ENCODE measurements at regions not wholly inside any gene's neighbourhood (a gene's known extent, or its start where the extent isn't known, plus 50 kb on each side); places are given as distances from the start of the nearest gene placed in this dataset.

DNA sequence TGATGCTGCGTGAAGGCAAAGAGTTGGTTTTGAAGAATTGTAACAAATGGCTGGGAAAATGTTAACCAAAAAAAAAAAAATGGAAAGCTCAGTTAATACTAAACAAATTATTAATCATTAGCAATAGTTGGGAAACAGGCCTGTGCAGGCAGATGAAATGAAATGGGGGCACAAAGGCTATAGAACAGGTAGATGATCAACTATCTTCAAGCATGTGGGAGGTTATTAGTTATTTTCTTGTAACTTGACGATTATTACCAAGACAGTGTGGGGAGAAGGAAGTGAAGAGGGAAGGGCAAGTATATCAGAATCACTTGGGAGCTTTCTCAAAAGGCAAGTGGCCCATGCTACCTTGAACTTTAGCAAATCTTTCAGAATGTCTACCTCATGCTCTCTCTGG, 351.9 kb downstream of the BCOR start:
- intact Hi-C loops (cut with micrococcal nuclease): no loop called here
- Mint-ChIP-seq H3K27ac (no peak overlapping the region), H3K36me3 (ENCODE audit: low read depth) (no peaks in the 10 kb centered on the region), H3K4me1 (ENCODE audit: low read depth) (peaks cover 34% of the 10 kb centered on the region), H3K27me3 (no peaks in the 10 kb centered on the region), H3K4me3 (no peak overlapping the region), H3K9me3 (no peaks in the 10 kb centered on the region)

DNA sequence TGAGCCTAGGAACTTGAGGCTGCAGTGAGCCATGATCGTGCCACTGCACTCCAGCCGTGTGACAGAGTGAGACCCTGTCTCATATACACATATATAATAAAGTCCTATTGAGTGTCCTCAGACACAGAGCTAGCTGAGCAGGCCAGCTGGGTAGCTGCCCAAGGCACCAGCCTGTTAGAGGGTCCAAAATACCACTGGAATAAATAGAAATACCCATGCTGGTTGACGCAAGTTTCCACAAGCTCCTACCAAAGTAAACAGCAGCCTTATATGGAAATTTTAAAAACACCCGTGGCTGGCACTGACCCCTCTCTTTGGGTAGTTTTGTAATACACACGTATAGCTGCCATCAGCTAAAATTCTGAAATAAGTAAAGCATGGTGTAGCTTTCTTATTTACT, 348.6 kb downstream of the BCOR start:
- H3K4me3 Mint-ChIP-seq: no peak overlapping the region

DNA sequence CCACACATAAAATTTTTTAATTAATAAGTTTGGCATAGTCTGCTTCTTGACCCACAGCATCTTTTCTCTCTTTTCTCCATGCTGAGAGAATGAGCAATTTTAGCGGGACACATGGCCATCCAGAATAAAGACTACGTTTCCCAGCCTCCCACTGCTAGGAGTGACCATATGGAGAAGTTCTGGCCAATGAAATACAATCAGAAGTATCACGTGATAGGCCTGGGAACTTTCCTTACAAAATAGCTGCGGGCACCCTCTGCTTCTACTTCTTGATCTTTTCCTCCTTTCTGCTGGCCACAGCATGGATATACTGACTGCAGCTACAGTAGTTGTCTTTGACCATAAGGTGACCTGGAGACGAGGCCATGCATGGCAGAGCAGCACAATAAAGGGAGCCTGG, 348.0 kb downstream of the BCOR start:
- H3K9me3 Mint-ChIP-seq: no peaks in the 10 kb centered on the region
- H3K27ac Mint-ChIP-seq: no peak overlapping the region
- H3K27me3 Mint-ChIP-seq: no peaks in the 10 kb centered on the region
- intact Hi-C loops (cut with micrococcal nuclease): no loop called here
- H3K36me3 Mint-ChIP-seq (ENCODE audit: low read depth): no peaks in the 10 kb centered on the region
- peaks cover 47% of the 10 kb centered on the region for H3K4me1 Mint-ChIP-seq (ENCODE audit: low read depth)
- H3K4me3 Mint-ChIP-seq: no peak overlapping the region

More for the DNA sequence above, 348.6 kb downstream of the BCOR start:
- Mint-ChIP-seq H3K4me1 (ENCODE audit: low read depth) (peaks cover 48% of the 10 kb centered on the region), H3K9me3 (no peaks in the 10 kb centered on the region), H3K36me3 (ENCODE audit: low read depth) (no peaks in the 10 kb centered on the region), H3K27me3 (no peaks in the 10 kb centered on the region), H3K27ac (no peak overlapping the region)
- intact Hi-C loops (cut with micrococcal nuclease): no loop called here

DNA sequence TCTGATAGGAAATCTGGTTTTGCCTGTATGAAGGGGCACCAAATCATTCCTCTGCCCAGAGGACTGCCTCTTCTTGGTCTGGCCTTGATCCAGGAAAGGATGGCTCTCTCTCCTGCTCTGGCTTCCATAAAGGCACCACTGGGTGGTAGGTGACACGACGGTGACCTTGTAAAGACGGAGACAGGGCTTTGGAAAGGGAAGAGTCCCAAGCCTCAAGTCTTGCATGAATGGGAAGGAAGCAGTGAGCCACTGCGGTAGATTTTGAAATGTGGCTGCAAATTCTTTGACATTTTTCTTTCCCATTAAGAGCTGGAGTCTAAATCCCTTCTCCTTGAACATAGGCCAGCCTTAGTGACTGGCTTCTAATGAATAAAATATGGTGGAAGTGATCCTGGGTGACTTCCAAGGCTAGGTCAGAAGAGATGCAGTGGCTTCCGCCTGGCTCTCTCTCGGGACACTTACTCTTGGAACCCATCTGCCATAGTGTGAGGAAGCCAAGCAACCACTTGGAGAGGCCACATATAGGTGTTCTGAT, 347.4 kb downstream of the BCOR start:
- H3K27me3 Mint-ChIP-seq: no peaks in the 10 kb centered on the region
- H3K36me3 Mint-ChIP-seq (ENCODE audit: low read depth): no peaks in the 10 kb centered on the region
- no peak overlapping the region for H3K27ac Mint-ChIP-seq
- intact Hi-C loops (cut with micrococcal nuclease): no loop called here
- H3K4me3 Mint-ChIP-seq: no peak overlapping the region
- no peaks in the 10 kb centered on the region for H3K9me3 Mint-ChIP-seq
- peaks cover 43% of the 10 kb centered on the region for H3K4me1 Mint-ChIP-seq (ENCODE audit: low read depth)

DNA sequence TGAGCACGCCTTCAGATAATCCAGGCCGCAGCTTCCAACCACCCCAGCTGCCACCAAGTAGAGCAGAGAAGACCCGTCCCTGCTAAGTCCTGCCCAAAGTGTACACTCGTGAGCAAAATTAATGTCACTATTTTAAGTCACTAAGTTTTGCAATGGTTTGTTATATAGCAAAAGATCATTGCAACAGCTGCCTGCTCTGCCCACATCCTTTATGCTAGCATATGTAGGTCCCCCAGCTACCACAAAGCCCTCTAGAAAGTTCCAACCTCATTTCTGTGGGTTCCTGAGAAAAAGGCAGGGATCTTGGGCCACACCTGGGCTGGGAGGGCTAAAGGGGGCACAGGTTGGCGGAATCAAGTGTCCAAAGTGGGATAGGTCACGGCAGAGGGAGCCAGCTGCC, 346.9 kb downstream of the BCOR start:
- no peaks in the 10 kb centered on the region for H3K36me3 Mint-ChIP-seq (ENCODE audit: low read depth)
- no peaks in the 10 kb centered on the region for H3K27me3 Mint-ChIP-seq
- H3K9me3 Mint-ChIP-seq: no peaks in the 10 kb centered on the region
- H3K27ac Mint-ChIP-seq: no peak overlapping the region
- intact Hi-C loops (cut with micrococcal nuclease): no loop called here
- no peak overlapping the region for H3K4me3 Mint-ChIP-seq
- H3K4me1 Mint-ChIP-seq (ENCODE audit: low read depth): peaks cover 38% of the 10 kb centered on the region

DNA sequence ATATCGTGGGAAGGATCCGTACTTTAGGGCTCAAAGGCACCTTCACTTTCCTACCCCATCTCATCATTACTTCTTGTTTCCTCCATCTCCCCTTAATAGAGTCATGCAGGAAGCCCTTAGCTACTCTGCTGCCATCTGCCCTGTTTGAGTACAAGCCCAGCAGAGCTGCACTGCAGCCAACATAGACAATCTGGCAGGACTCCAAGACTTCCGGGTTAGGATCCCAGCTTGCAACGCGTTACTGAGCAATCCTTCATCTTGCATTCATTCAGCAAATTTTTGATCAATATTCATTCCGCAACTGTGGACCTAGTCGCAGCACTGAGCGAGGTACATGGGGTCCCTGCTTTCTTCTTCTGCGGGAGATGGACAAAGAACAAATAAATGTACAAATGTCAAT, 344.9 kb downstream of the BCOR start:
- Mint-ChIP-seq H3K27ac (peak overlapping the region; percentile 66), H3K9me3 (no peaks in the 10 kb centered on the region)

DNA sequence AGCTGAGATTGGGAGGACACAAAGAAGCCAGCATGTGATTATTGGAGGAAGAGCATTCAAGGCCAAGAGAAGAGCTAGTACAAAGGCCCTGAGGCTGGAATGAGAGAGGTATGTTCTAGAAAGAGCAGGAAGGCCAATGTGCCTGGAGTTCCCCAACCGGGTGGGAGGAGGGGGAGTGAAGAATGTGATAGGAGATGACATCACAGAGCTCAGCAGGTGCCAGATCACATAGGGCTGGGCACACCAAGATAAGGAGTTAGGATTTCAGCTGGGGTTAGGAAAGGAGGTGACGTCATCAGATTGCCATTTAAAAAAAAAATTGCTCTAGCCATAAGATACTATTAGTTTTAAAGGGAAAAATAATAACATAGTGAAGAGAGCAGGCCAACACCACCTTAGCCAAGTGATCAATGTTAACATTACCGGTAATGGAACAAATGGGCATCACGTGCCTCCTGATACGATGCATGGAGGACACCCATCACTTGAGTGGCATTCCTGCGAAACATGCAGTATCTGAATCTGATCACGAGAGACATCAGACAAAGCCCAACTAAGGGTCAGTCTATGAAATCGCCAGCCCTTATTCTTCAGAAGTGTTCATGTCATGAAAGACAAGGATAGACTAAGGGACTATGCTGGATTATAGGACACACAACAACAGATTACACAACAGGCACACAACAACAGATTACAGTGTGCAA, 344.3 kb downstream of the BCOR start:
- peaks cover 33% of the 10 kb centered on the region for H3K4me1 Mint-ChIP-seq (ENCODE audit: low read depth)

More for the DNA sequence above, 344.9 kb downstream of the BCOR start:
- Mint-ChIP-seq H3K36me3 (ENCODE audit: low read depth) (no peaks in the 10 kb centered on the region), H3K4me3 (no peak overlapping the region), H3K4me1 (ENCODE audit: low read depth) (peaks cover 33% of the 10 kb centered on the region), H3K27me3 (no peaks in the 10 kb centered on the region)
- intact Hi-C loops (cut with micrococcal nuclease): no loop called here

DNA sequence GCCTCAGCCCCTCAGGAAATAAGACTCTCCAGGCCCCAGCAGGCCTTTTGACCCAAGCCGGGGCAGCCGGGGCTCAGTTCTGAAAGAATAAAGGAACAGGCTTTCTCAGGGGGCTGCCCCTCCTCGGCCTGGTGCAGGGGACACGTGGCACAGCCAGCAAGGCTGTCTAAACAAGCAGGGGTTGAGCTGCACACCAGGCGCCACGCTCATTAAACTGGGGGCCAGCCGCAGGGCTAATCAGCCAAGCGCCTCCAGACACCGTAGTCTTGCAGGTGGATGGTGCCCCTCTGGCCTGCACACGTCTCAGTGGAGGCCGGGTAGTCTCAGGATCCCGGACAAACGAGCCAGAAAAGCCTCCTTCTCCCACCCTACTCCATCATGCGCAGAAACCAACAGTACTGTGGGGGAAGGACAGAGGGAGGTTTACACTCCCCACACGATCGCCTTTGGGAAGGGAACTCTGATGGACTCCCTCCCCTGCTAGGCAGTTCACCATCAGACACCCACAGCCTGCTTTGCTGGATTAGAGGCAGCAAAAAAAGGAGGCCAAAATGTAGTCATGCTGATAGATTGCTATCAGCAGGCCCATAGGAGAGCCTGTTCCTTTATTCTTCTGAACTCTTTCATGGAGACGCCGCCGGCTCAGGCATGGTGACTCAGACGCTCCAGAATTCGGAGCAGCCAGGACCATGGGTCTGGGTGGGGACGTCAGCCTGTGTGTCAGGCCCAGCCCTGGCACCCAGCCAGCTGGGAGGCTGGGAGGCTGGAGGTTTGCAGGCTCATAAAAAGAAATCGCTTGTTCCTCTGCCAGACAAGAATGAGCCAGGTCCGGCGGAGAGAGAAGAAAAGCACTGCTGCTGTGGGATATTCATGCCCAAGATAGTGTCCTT, 342.4 kb downstream of the BCOR start:
- peaks cover 1% of the 10 kb centered on the region for H3K27me3 Mint-ChIP-seq
- no peak overlapping the region for H3K4me3 Mint-ChIP-seq
- intact Hi-C loops (cut with micrococcal nuclease): no loop called here
- H3K27ac Mint-ChIP-seq: no peak overlapping the region
- H3K36me3 Mint-ChIP-seq (ENCODE audit: low read depth): no peaks in the 10 kb centered on the region
- H3K9me3 Mint-ChIP-seq: no peaks in the 10 kb centered on the region
- H3K4me1 Mint-ChIP-seq (ENCODE audit: low read depth): peaks cover 26% of the 10 kb centered on the region

More for the DNA sequence above, 344.3 kb downstream of the BCOR start:
- Mint-ChIP-seq H3K27ac (peak overlapping the region; percentile 66), H3K4me3 (no peak overlapping the region), H3K36me3 (ENCODE audit: low read depth) (no peaks in the 10 kb centered on the region), H3K27me3 (peaks cover 1% of the 10 kb centered on the region), H3K9me3 (no peaks in the 10 kb centered on the region)
- intact Hi-C loops (cut with micrococcal nuclease): no loop called here

DNA sequence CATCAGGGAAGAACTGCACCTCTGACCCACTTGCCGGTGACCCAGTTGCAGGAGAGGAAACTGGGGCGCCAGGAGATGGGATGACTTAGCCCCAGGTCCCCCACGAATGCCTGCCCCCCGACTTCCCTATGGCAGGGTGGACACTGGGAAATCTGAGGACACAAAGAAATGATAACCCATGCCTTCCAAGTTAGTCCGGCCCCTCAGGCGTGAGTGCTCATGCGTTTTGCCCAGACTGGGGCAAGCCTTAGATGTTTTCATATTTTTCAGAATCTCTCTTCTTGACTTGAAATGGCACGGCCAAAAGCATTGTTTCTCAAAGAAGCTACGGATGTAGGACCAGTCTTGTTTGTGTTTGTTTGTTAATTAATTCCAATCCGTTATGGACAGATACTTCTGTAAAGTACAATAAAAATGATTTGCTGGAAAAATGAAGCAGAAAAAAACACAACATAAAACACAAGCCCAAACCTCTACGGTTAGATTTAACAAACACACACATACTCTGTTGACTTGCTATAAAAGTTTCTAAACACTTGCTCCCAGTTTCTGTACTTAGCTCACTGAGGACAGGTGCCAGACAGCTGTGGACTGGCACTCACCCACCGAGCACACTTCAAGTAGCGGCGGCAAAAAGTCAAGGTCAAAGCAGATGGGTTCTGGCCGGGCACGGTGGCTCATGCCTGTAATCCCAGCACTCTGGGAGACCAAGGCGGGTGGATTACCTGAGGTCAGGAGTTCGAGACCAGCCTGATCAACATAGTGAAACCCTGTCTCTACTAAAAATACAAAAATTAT, 341.5 kb downstream of the BCOR start:
- Mint-ChIP-seq H3K27ac (no peak overlapping the region), H3K27me3 (peaks cover 1% of the 10 kb centered on the region), H3K36me3 (ENCODE audit: low read depth) (no peaks in the 10 kb centered on the region), H3K4me3 (no peak overlapping the region), H3K4me1 (ENCODE audit: low read depth) (peaks cover 17% of the 10 kb centered on the region), H3K9me3 (no peaks in the 10 kb centered on the region)
- intact Hi-C loops (cut with micrococcal nuclease): no loop called here

DNA sequence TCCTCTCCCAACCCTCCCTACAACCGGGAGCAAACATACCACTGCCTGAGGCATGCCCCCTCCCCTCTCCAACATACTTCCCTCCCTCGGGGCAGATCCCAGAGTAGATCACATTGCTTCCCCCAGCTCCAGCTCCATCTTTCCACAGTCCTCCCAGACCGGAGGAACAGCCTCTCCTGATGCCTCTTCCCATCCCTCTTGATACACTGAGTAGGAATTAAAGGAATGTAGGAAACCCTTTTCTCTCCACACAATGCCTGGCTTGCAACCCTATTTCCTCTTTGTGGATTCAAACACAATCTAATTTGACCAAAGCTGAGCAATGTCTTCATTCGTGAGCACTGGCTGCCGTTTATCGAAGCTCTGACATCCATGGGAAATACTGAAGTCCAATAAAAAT, 339.8 kb downstream of the BCOR start:
- Mint-ChIP-seq H3K9me3 (no peaks in the 10 kb centered on the region), H3K36me3 (ENCODE audit: low read depth) (no peaks in the 10 kb centered on the region), H3K4me1 (ENCODE audit: low read depth) (peaks cover 6% of the 10 kb centered on the region), H3K27ac (no peak overlapping the region), H3K27me3 (peaks cover 1% of the 10 kb centered on the region), H3K4me3 (no peak overlapping the region)
- intact Hi-C loops (cut with micrococcal nuclease): no loop called here

DNA sequence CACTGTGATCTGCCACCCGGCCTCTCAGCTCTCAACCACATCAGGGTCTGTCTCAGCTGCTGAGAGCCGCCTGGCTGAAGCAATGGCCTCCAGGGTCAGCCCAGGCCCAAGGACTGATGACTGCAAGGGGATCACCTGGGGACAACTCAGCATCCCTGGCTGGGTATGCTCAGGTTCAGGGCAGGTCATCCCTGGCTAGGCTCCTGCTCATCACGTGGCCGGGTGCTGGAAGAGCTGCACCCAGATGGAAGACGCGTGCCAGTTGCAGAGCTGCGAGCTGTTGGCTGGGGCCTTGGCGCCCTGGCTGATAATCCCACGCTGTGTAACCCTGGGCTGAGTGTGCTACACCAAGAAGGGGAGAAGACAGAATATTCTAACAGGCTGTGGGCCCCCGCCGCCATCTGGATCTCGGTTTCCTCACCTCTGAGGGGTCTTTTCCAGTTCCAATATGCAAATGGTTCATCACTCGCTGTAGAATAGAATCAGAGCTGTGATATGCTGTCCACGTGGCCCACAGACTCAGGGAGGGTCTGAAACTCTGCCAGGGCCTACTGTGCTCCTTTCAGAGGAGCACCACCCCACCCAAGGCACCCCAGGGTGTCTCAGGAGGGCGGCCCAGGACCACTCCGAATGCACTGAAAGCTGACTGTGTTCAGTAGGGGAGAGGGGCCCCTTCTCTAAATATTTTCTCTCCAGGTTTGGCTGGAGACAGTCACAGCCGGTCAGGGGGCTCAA, 338.8 kb downstream of the BCOR start:
- H3K27me3 Mint-ChIP-seq: peaks cover 1% of the 10 kb centered on the region
- H3K36me3 Mint-ChIP-seq (ENCODE audit: low read depth): no peaks in the 10 kb centered on the region
- H3K27ac Mint-ChIP-seq: no peak overlapping the region
- H3K4me3 Mint-ChIP-seq: no peak overlapping the region
- no peaks in the 10 kb centered on the region for H3K9me3 Mint-ChIP-seq
- H3K4me1 Mint-ChIP-seq (ENCODE audit: low read depth): no peaks in the 10 kb centered on the region
- intact Hi-C loops (cut with micrococcal nuclease): no loop called here

DNA sequence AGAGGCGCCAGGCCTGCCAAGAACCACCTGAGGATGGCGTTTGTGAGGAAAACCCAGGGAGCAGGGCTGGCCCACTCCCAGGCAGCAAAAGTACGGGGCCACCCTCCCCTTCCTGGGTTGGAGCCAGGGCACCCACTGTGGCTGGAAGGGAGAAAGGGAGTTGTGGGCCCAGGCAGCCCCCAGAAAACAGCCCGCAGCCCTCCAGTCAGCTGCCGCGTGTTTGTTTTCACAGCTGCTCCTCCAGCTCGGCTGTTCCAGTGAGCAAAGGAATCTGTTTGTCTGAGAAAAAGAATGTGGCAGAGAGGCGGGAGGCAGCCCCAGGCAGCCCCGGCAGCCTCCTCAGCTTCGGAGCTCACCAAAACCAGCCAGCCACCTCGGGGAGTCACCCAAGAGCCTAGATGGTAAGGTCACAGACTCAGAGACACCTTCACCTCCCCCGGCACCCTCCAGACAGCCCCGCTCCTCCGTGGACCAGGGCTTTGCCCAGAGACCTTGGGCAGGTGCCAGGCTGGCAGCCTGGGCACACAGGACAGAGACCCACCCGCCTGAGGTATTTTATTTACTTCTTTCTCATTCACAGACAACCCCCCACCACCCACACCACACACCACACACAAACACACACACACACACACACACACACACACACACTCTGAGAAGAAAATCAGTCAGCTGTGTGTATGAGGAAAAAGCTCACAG, 338.1 kb downstream of the BCOR start:
- Mint-ChIP-seq H3K36me3 (ENCODE audit: low read depth) (no peaks in the 10 kb centered on the region), H3K27ac (no peak overlapping the region), H3K4me3 (no peak overlapping the region), H3K4me1 (ENCODE audit: low read depth) (no peaks in the 10 kb centered on the region), H3K27me3 (peaks cover 1% of the 10 kb centered on the region), H3K9me3 (no peaks in the 10 kb centered on the region)
- intact Hi-C loops (cut with micrococcal nuclease): no loop called here

DNA sequence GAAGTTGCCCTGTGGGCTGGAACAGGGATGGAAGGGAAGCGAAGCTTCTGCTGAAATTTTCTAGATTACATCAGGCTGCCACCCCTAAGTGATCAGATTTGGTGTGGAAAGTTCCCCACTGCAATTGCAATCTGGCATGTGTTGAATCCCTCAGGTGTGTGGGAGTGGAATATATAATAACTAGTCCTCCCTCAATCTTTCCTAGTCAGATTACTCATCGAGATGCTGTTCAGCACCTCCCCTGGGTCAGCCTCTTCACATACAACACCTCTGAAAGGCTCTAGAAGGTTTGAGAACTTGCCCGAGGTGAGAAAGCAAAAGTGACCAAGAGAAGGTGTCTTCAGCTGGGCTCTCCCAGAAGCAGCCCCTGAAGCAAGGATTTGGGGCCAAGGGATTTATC, 336.8 kb downstream of the BCOR start:
- Mint-ChIP-seq H3K27ac (no peak overlapping the region), H3K4me1 (ENCODE audit: low read depth) (no peaks in the 10 kb centered on the region), H3K4me3 (no peak overlapping the region), H3K27me3 (peaks cover 1% of the 10 kb centered on the region), H3K9me3 (no peaks in the 10 kb centered on the region), H3K36me3 (ENCODE audit: low read depth) (no peaks in the 10 kb centered on the region)
- intact Hi-C loops (cut with micrococcal nuclease): no loop called here
